T-helper 1 cell treated with Interleukin-12 subunit alpha and Interleukin-12 subunit beta and Interleukin-4 antibody, amounts not matched to agents 30 μg/mL and 1 μg/mL, for 36 hours (primary cell): ENCODE measurements at regions not wholly inside any gene's neighbourhood (a gene's known extent, or its start where the extent isn't known, plus 50 kb on each side); places are given as distances from the start of the nearest gene placed in this dataset.
A peak's percentile ranks its signal among the peaks of the same experiment; 100 is the strongest.

Experiments
- H3K27ac Mint-ChIP-seq: one replicate; pipeline ENCODE4 v1.8.0; 2021; ENCODE audit warnings: mild to moderate bottlenecking, mixed read lengths
- H3K27me3 Mint-ChIP-seq: one replicate; pipeline ENCODE4 v1.8.0; 2021; ENCODE audit warnings: low read depth, mixed read lengths
- H3K36me3 Mint-ChIP-seq: one replicate; pipeline ENCODE4 v1.8.0; 2021; ENCODE audit warnings: low read depth, mixed read lengths
- H3K4me1 Mint-ChIP-seq: one replicate; pipeline ENCODE4 v1.8.0; 2021; ENCODE audit warnings: low read depth, mixed read lengths
- H3K4me3 Mint-ChIP-seq: one replicate; pipeline ENCODE4 v1.8.0; 2021; ENCODE audit warnings: mild to moderate bottlenecking, moderate library complexity, mixed read lengths
- H3K9me3 Mint-ChIP-seq: one replicate; pipeline ENCODE4 v1.8.0; 2021; ENCODE audit warnings: mixed read lengths

- Mint-ChIP-seq H3K9me3 (no peaks in the 10 kb centered on the region), H3K27me3 (peaks cover 10% of the 10 kb centered on the region), H3K27ac (peak overlapping the region; percentile 83), H3K4me1 (peaks cover 29% of the 10 kb centered on the region), H3K36me3 (peaks cover 3% of the 10 kb centered on the region), H3K4me3 (peak overlapping the region; percentile 87)
These were observed 78.7 kb upstream of the PPARA start for GRCh38 chr22:46071451-46072109.

- Mint-ChIP-seq H3K4me1 (peaks cover 26% of the 10 kb centered on the region), H3K36me3 (peaks cover 3% of the 10 kb centered on the region), H3K27ac (no peak overlapping the region), H3K27me3 (peaks cover 10% of the 10 kb centered on the region), H3K9me3 (no peaks in the 10 kb centered on the region), H3K4me3 (peak overlapping the region; percentile 78)
These were observed 78.0 kb upstream of the PPARA start for GRCh38 chr22:46072110-46072881.

- peak overlapping the region; percentile 10 for H3K4me3 Mint-ChIP-seq
- peaks cover 26% of the 10 kb centered on the region for H3K4me1 Mint-ChIP-seq
- no peak overlapping the region for H3K27ac Mint-ChIP-seq
These were observed 77.2 kb upstream of the PPARA start for GRCh38 chr22:46072981-46073682.

GRCh38 chr22:46073683-46074504, 76.4 kb upstream of the PPARA start:
- Mint-ChIP-seq H3K27ac (no peak overlapping the region), H3K4me3 (peak overlapping the region; percentile 19), H3K36me3 (peaks cover 3% of the 10 kb centered on the region), H3K27me3 (peaks cover 7% of the 10 kb centered on the region), H3K4me1 (peaks cover 23% of the 10 kb centered on the region), H3K9me3 (no peaks in the 10 kb centered on the region)

More at GRCh38 chr22:46072981-46073682, 77.2 kb upstream of the PPARA start:
- H3K9me3 Mint-ChIP-seq, result no peaks in the 10 kb centered on the region
- H3K27me3 Mint-ChIP-seq, result peaks cover 10% of the 10 kb centered on the region
- peaks cover 3% of the 10 kb centered on the region for H3K36me3 Mint-ChIP-seq

GRCh38 chr22:46074771-46075551, 75.4 kb upstream of the PPARA start:
- peaks cover 3% of the 10 kb centered on the region for H3K36me3 Mint-ChIP-seq
- peaks cover 15% of the 10 kb centered on the region for H3K4me1 Mint-ChIP-seq
- no peaks in the 10 kb centered on the region for H3K9me3 Mint-ChIP-seq
- H3K27me3 Mint-ChIP-seq, result peaks cover 3% of the 10 kb centered on the region
- H3K4me3 Mint-ChIP-seq, result no peak overlapping the region
- H3K27ac Mint-ChIP-seq, result no peak overlapping the region

GRCh38 chr22:46075764-46076531, 74.4 kb upstream of the PPARA start:
- H3K27me3 Mint-ChIP-seq, result peaks cover 3% of the 10 kb centered on the region
- H3K36me3 Mint-ChIP-seq, result peaks cover 3% of the 10 kb centered on the region
- H3K4me1 Mint-ChIP-seq, result peaks cover 15% of the 10 kb centered on the region

GRCh38 chr22:46076651-46077339, 73.5 kb upstream of the PPARA start:
- H3K27ac Mint-ChIP-seq, result no peak overlapping the region
- peaks cover 3% of the 10 kb centered on the region for H3K36me3 Mint-ChIP-seq
- H3K27me3 Mint-ChIP-seq, result peaks cover 3% of the 10 kb centered on the region
- no peaks in the 10 kb centered on the region for H3K9me3 Mint-ChIP-seq
- no peak overlapping the region for H3K4me3 Mint-ChIP-seq
- H3K4me1 Mint-ChIP-seq, result peaks cover 15% of the 10 kb centered on the region

More at GRCh38 chr22:46075764-46076531, 74.4 kb upstream of the PPARA start:
- Mint-ChIP-seq H3K27ac (no peak overlapping the region), H3K4me3 (no peak overlapping the region), H3K9me3 (no peaks in the 10 kb centered on the region)

GRCh38 chr22:46077669-46078099, 72.6 kb upstream of the PPARA start:
- Mint-ChIP-seq H3K9me3 (no peaks in the 10 kb centered on the region), H3K4me1 (peaks cover 13% of the 10 kb centered on the region), H3K4me3 (no peak overlapping the region), H3K27me3 (peaks cover under 1% of the 10 kb centered on the region), H3K36me3 (peaks cover under 1% of the 10 kb centered on the region), H3K27ac (no peak overlapping the region)

- Mint-ChIP-seq H3K36me3 (no peaks in the 10 kb centered on the region), H3K27ac (no peak overlapping the region), H3K9me3 (no peaks in the 10 kb centered on the region), H3K27me3 (no peaks in the 10 kb centered on the region), H3K4me1 (peaks cover 12% of the 10 kb centered on the region), H3K4me3 (no peak overlapping the region)
These were observed 71.9 kb upstream of the PPARA start for GRCh38 chr22:46078241-46079092.

GRCh38 chr22:46079093-46079860, 71.0 kb upstream of the PPARA start:
- Mint-ChIP-seq H3K9me3 (no peaks in the 10 kb centered on the region), H3K4me3 (no peak overlapping the region), H3K4me1 (peaks cover 10% of the 10 kb centered on the region), H3K36me3 (no peaks in the 10 kb centered on the region), H3K27ac (no peak overlapping the region), H3K27me3 (no peaks in the 10 kb centered on the region)
